HTR-8/SVneo (cell line): ENCODE measurements at regions not wholly inside any gene's neighbourhood (a gene's known extent, or its start where the extent isn't known, plus 50 kb on each side); places are given as distances from the start of the nearest gene placed in this dataset.

Source experiments
- DNase-seq: peaks from one replicate; pipeline ENCODE4 v3.0.0; 2011; ENCODE audit warnings: low spot score, mixed read lengths; ENCODE audit not compliant: insufficient read length
- FAIRE-seq: peaks from 2 replicates; lab custom pipeline; 2011; peaks lifted over from hg19 to GRCh38; lab: Jason Lieb, UNC

DNA sequence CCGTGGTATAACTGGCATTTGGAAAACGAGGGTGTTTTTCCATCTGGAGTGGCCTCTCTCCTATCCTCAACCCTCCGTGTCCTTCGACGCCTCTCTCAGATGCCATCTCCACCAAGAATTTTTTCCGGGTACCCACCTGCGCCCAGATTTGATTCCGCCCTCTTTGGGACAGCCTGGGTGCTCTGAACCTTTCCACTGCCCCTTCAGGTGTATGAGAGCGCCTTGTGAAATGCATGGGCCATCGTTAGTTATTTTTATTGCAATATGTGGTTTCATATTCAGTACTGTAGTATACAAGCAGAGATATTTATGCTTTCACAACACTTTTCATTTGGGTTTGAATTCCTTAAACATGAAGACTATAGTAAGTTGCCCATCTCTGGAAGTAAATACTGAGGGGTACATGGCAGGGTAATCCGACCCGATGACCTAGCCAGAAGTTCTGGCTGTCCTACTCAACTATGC, 78.2 kb upstream of the IFNE start:
- FAIRE-seq, result no peak
- DNase-seq, result no peak

DNA sequence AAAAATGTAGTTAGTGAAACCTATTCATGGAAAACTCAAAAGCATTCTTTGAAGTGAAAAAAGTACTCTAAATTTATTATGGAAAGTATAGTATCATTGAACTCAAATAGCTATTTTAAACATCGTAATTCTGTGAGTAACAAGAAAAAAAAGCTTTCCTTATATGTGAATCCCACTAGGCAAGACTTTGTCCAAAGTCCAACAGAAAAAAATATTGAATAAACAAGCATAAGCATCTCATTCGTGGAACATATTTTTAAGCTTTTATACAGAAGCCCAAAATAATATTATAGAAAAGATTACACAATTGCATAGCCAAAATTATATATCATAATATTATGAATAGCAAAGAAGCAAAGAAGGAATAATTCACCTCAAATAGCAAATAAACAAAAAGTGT, 79.4 kb upstream of the IFNE start:
- FAIRE-seq, result no peak
- no peak for DNase-seq

DNA sequence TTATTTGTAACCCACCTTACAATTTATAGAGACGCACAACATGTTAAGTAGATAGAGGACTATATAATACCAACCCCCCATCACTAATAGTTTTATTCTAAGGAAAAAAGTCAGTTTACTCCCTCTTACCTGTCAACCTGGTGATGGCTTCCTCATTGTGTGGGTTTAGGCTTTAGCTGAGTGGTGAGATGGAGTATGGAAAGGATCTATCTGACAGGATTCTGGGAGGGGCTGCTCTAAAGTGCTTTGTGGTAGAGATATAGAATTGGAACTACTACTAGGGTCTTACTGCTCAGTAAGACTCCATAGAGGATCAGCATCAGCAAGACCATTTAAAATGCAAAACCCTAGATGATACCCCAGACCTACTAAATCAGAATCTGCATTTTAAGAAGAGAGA, 82.1 kb upstream of the IFNE start:
- DNase-seq (no peak), FAIRE-seq (no peak)

DNA sequence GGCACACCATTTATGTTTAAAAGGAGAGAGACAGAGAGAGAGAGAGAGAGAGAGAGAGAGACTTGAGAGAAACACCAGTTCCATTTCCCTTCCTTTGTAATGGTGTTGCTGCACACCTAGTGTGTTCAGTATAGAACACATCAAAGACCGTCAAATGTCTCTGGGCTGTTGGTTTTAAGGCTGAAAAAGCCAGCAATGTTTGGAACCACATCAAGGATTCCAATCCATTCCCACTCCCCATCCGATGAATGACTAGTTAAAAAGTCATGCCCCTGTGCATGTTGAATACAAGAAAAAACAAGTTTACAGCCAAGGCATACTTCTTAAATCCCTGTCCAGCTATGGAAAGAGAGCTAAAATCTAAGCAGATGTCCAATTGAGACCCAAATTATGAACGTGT, 83.0 kb upstream of the IFNE start:
- no peak for FAIRE-seq
- no peak for DNase-seq

DNA sequence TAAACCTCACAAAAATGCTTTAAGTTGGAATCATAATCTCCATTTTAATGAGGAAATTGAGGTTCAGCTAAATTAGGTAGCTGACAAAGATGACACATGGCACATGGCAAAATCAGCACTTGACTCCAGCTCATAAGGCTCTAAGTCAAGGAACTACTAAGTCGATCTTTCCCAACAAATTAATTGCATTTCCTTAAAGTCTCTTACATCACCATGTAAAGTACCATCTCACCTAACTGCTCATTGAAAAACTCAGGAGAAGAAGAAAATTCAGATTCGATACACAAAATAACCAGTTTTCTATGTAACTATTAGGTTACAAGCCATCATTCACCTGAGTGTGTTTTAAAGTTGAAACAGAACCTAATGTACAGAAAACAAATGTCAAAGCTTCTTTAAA, 85.8 kb upstream of the IFNE start:
- no peak for FAIRE-seq
- no peak for DNase-seq

DNA sequence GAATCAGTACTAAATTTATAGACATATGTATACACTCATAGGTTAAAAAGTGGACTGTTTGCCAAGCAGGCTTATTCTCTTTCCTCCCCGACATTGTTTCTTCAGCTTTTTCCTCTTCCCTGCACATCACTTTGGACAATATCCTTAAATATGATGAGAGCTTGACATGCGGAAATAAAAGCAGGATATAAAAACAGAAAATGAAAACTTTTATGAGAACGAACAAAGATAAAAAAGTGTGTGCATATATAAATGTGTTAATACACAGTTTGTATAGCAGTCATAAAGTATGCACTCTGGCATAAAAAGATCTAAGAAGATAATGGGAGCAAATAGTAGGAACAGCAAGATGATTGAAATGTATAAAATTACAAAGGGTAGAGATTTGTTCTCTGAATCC, 86.4 kb upstream of the IFNE start:
- DNase-seq (no peak), FAIRE-seq (no peak)

DNA sequence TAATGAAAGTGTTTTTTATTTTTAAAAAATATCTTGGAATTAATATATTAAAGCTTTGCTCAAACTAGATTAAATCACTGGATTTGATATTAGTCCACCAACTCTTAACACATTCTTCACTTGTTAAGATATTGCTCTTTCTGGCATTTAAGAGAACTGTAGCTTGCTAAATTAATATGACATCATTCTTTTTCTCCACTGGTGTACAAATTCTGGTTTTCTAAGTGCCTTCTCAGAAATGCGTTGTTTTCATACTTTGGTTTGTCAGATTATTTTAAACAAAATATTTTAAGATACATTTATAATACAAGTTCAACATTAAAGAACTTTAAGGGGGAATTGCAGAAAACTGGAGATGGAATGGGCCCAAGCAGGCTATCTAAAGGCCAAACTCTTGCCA, 87.6 kb upstream of the IFNE start:
- DNase-seq, result no peak

DNA sequence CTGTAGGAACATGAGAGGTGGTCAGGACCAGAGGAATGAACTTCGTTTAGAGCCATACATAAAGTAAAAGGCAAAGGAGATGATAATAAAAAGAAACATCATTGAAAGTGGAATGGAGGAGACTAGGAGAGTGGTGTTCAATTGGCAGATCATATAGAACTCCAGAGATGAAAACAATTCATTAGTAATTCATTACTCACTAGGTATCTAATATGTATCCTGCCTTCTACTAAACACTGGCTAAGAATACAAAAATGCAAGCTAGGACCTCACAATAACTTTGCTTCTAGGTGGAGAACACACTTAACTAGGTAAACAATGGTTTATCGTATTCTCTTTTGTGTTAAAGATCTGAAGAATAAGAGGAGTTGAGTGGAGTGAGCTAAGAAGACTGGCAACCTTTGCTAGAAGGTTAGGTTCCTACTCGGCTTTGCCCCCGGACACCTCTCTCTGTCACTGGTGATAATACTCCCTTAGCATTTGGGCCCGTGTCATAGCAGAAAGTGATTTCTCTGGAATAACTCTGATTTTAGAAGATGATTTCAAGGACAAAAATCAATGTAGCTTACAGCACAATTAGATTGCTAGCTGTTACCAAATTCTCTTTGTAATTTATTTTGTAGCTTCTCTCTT, 88.6 kb upstream of the IFNE start:
- DNase-seq, result no peak
- FAIRE-seq, result no peak

More for the DNA sequence above, 87.6 kb upstream of the IFNE start:
- FAIRE-seq, result no peak

DNA sequence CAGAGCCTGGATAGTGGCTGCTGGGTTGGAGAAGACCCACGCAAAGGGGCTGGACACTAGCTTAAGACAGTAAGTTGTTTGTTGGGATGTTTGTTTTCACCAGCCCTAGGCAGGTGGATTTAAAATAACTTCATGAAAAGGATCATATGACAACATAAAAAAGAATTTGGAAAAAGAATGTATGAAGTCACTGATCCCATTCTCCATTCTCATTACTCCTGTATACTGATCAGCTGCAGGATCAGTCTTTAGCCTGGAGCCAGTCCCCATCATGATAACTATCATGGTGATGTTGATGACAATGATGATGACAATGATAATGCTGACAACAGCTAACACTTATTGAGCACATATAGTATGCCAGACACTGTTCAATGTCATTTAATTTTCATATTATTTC, 92.1 kb upstream of the IFNE start:
- no peak for DNase-seq
- FAIRE-seq, result no peak

DNA sequence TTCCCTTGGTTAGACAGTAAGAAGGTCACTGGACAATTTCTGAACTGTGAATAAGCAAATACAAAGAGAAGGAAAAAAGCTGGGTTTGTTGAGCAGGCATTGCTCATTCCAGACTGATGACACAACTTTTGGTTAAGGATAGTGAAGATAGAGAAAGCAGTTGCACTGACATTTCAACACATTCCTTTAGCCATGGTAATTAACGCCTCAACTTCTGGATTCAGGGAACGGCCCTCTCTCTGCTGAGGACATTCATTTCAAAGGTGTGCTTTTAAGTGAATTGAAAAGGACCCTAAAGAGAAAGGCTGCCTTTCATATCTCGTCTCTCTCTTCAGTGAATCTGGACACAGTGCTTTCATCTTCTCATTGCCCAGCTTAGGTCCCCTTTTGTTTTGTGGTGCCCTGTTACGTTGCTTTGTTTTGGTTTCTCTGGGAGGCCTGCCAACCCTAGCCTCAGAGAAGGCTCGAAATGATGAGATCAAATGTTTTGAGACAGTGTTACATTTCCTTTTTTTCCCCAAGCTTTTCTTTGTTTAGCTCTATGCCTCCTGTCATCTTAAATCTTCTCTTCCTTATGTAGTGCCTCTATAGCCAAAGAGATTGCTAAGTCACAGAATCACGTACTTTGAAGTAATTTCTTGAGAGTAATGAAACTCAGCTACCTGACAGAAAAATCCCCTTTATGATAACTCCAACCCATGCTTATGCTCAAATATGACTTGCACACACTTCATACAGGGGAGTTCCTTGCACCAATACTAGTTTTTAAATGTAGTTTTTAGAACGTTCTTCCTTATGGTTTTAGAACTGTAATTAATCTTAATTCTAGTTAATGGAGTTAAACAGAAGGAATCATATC, 94.4 kb upstream of the IFNE start:
- FAIRE-seq, result no peak
- peak; percentile 31 for DNase-seq

DNA sequence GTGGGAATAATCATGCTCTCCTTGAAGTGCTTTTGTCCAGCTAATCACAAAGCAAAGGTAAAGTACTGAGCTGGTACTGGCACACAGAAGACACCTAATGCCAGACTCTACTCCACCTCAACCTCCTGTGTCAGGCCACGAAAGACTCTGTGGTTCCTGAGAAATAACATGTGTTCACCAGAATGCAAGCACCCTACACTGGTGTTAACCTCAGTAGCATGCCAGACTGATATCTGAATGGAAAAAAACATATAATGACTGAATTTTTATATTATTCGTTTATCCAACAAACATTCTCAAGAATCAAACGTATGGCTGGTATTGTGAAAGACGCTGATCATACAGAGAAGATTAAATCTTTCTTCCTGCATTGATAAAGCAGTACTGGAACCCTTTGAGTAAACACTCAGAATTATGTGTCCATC, 97.1 kb upstream of the IFNE start:
- FAIRE-seq (no peak), DNase-seq (no peak)

DNA sequence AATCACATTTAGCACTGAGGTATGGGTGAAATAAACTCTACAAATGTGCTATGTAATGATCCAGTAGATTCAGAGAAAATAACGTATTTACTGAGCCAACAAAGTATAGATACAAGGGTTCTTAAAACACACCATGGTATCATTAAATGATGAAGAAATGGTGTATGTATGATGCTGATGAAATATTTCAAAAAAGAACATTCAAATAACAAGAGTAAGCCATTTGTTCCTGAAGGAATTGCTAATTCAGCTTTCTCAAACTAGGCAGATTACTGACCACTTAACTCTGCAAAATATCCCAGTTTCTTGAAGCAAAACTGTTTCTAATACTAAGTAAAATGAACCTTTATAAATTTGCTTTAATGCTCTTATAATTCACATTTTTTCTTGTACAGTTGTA, 97.6 kb upstream of the IFNE start:
- FAIRE-seq (no peak), DNase-seq (no peak)

DNA sequence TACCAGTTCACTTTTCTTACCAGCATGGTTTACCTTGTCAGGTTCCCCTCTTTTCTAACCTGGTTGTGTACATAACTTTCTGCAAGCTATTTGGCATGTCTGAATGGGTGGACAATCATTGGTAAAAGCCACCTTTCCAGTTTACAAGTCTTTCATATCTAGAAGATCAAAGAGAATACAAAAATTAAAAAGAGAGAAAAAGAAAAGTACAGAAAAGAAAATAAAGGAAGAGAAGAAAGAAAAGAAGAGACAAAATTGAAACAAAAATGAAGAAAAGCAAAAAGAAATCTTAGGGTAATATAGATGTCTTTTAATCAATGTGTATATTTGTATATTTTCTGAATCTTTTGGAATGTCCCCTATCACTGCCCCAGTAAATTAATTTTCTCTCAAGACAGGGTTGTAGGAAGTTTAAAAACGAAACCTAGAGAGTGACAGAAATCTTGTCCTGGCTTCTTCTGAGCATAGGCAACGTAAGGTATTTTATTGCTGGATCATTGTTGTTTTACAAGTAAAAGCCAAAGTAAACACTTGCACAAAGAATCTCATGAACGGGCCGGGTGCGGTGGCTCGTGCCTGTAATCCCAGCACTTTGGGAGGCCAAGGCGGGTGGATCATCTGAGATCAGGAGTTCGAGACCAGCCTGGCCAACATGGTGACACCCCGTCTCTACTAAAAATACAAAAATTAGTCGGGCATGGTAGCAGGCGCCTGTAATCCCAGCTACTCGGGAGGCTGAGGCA, 98.7 kb upstream of the IFNE start:
- FAIRE-seq (no peak), DNase-seq (no peak)

DNA sequence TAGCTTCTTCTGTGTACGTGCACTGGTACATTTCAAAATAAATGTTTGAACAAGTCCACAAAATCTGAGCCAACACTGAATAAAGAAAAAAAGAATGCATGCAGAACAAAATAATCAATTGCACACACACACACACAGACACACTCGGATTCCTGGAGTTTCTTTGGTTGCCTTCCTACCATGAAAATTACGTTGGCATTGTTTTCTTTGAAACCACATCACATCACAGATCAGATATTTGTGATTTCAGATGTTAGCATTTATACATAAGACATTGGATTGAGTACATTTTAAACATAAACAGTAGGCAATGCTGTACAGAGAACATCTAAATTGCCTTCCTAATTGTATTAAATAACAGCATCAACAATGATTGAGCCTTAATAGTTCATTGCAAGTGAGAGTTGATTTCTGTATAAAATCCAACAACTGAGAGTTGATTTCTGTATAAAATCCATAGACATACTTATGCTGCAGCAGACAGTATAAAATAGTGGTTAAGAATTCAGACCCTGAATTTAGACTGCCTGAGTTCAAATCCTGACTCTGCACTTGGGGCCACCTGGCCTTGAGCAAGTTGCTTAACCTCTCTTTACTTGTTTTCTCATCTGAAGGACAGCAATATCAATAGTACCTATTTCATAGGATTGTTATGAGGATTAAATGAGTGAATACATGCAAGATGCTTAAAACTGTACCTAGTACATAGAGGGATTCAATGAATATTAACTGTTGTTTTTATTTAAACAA, 101.7 kb upstream of the IFNE start:
- DNase-seq (no peak), FAIRE-seq (no peak)

DNA sequence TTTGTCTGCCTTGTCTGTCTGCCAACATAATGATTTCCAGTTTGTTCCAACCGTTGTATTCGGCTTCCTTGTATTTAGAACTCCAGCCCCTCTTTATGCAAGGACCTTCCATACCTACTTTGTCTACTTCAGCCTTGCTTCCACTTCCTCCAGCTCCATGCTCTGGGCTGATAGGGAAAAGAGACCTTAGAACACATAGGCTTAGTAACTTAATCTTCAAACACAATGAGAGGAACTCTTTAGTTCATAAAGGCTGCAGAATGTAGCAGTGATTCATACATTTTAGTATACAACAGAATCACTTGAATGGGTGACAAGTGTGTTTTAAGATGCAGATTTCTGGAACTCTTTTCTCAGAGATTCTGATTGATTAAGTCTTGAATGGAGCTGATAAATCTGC, 102.8 kb upstream of the IFNE start:
- no peak for FAIRE-seq
- no peak for DNase-seq

DNA sequence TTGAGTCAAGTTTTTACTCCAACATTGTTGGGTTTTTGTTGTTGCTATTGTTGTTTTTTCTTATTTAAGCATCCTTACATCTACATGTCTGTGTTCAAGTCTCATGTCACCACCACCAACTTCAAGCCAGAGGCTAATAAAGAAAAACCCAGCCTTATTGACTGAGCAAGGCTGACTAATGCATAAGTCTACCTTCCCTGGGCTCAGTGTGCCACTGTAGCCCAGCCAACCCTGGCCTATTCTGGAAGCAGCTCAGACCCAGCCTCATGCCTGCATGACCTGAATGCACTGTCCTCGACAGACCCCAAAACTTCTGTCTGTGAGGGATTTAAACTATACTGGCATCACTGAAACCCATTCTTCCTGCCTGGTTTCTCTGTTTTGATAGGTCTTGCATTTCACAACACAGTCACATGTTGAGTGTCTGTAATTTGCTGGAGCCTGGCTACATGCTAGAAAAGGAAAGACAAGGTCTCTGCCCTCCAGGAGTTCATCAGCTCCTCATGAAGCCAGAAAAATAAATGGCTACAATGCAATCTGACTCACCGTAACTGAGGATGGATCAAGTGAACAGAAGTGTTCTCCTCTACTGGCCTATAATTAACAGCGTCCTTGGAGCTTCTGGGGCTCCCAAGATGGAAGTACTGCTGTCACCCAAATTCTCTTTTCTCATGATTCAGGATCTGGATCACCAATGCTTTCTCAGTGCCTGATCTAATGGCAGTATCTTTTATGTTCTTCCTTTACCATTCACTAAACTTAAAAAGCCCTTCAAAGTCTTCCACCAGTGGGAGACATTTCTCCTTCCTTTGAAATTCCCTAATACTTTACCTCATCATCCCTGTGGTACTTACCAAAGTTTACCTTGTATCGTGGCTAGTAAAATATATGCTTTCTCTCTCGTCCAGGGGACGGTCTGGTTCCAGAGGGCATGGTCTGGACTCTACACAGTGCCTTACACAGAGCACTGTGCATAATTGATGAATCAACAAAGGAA, 103.9 kb upstream of the IFNE start:
- DNase-seq (no peak), FAIRE-seq (no peak)

DNA sequence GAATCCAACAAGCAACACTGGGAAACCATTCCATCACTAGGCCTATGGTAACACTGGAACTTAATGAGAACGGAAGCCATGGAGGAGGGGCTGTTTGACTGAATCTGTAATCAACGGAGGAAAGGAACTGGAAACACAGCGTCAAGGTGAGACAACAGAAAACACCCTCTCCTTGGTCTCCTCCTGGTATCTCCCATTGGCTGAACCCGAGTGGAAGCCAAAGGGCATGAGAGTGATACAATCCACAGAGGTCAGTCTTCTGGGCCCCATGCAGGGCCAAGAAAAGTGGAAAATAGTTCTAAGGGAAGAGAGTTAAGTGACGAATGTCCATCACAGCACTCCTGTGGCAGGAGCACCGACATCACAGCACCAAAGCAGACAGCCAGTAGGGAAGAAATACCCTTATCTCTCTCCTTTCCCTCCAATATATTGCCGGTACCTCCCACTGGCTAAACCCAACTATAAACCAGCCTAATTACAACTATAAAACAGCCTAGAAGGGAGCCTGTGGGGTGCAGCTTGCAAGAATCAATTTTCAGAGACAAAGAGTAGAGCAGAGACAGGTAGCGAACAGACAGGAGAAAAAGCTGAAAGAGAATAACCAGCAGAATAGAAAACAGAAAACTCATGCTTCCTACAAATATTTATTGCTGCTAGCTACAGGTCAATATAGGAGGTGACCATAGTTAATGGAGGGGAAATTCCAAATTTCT, 107.4 kb upstream of the IFNE start:
- FAIRE-seq (no peak), DNase-seq (no peak)
